HK-2 (cell line): ENCODE measurements at regions not wholly inside any gene's neighbourhood (a gene's known extent, or its start where the extent isn't known, plus 50 kb on each side); places are given as distances from the start of the nearest gene placed in this dataset.
"Not testable (repeated sequence)": the region's sequence is repeated elsewhere in the genome, so short reads cannot be mapped to it uniquely, and the experiment has no call there.

ENCODE experiments used
- DNase-seq: peaks from one replicate; pipeline ENCODE4 v3.0.0-alpha.2; 2018; ENCODE audit not compliant: unreplicated experiment

- no peak for DNase-seq
These were observed 158.9 kb downstream of the HINT1 start for GRCh38 chr5:131005963-131006684.

DNA sequence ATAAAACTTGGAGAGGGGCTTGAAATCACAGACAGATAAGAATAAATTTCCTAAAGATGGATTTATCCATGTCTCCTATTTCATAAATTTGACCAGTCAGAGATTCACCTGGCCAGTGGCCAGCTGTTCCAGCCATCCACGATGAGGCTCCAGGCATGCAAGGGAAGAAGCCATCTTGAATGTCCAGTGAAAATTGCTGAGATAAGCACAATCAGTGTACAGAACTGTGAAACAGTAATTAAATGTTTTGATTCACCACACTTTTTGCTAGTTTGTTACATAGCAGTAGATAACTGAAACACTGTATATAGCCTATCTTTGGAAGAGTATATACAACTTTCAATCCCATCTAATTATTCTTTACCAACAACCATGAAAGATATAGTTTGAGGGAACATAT, 163.5 kb downstream of the HINT1 start:
- DNase-seq = no peak

DNA sequence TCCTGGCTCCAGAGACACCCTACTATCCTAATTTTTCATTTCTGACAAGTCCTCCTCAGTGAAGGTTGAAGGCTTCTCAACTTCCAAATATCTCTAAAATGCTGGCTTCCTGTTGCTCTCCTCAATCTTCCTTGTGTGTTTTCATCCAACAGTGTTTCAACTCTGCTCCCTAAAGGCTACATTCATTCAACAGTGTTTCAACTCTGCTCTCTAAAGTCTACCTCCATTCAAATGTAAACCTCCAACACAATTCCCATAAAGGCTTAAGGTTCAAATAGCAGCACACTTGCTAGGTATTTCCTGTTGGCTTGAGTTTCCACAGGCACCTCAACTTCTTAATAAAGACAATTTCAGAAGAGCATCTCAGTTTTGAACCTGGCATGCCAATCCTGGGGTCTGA, 164.8 kb downstream of the HINT1 start:
- no peak for DNase-seq

DNA sequence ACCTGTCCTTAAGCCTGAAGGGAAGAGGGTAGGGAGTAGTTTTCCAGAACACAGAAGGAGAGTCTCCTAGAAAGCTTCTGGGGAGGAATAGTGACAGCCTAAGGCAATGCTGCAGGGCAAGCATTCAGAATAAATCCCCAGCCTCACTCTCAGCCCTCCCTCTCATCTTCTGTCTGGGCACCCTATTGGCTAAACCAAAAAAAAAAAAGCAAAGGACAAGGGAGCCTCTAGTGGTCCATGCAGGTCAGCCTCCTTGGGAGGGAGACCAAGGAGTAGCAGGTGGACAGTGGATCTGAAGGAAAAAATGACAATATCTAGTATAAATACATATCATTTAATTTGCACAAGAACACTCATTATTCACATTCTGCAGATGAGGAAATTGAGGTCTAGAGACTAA, 168.3 kb downstream of the HINT1 start:
- not testable (repeated sequence) for DNase-seq

DNA sequence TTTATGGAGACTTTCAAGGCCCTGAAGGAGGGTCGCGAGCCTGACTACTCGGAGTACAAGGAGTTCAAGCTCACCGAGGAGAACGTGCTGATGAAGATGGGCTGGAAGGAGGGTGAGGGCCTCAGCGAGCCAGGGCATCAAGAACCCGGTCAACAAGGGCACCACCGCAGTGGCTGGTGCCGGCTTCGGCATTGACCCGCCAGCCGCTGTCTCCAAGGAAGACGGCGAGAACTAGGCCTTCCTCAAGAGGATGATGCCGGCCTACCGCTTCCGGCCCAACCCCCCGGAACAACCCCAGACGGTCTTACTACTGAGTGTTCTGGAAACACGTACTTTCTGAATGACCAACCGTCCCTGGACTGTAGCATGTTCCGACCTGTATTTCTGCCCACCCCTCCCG, 169.2 kb downstream of the HINT1 start:
- DNase-seq = no peak

- no peak for DNase-seq
These were observed 169.9 kb downstream of the HINT1 start for GRCh38 chr5:130995254-130995515.

- no peak for DNase-seq
These were observed 170.4 kb downstream of the HINT1 start for GRCh38 chr5:130994496-130995253.

GRCh38 chr5:130992621-130993020, 172.4 kb downstream of the HINT1 start:
- no peak for DNase-seq

DNA sequence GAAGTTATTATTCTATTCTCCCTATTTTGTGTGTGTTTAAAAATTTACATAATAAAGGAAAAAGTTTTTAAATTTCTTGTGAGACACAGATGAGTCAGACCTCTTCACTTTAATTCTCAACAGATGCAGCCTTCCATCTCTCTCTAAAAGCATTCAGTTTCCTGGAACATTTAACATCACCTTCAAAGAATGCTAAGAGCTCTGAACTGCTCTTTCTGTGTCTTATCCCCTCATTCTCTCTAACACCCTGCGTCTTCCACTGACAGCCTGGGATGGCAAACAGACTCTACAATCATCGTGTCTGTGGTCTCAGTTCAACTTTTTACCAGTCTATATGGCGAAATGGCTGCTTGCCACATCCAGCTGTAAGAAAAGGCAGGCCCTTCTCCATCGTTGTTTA, 173.0 kb downstream of the HINT1 start:
- no peak for DNase-seq

DNA sequence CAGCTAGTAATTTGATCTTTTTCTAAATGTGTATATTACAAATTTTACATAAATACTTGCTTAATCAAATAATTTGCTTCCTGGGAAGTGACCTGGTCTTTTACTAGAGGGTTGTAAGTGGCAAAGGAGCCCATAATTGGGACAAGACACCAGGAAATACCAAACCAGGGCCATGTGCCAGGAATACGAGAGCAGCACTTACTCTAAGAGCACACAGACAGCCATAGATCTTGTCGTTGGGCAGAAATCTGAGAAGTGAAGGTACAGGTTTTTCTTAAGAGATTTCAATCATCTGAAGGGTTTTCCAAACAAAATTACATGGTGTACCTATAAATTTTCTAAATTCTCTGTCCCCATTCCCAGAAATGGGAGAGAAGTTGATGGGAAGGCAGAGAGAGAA, 179.3 kb downstream of the HINT1 start:
- DNase-seq = no peak

- no peak for DNase-seq
These were observed 183.4 kb downstream of the HINT1 start for GRCh38 chr5:130981663-130982062.

DNA sequence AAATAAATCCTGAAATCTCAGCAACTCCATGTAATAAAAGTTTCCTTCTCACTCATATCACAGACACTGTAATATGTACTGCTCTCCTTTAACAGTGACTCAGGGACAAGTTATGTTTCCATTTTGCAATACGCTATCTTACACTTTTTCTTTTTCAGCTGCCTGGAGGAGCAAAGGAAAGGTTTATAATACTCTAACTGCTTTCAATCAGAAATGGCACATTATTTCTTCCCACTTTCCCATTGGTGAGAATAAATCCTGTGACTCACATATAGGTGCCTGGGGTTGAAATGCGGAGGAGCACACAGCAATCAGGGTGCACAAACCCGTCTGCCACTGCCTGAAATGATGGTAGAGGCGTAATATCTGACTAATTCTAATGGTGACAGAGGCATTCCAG, 186.6 kb downstream of the HINT1 start:
- DNase-seq = no peak

DNA sequence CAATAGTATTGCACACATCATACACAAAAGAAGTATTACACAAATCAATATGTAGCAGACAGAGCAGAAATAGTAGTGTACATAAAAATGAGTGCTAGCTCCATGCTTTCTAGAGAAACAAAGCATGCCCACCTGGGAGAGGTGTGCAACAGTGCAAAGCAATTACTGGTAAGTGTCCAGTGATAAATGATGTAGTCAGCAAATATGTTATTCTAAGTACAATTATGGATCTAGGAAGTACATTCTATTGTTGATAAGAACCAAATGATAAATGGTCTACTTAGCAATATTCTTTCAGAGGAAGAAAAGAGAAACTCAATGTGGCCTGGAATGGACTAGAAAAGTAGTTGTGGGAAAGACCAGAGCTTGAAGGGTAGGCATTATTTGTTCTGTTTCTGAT, 188.6 kb downstream of the HINT1 start:
- DNase-seq = no peak

- no peak for DNase-seq
These were observed 189.2 kb downstream of the HINT1 start for GRCh38 chr5:130975847-130976246.

DNA sequence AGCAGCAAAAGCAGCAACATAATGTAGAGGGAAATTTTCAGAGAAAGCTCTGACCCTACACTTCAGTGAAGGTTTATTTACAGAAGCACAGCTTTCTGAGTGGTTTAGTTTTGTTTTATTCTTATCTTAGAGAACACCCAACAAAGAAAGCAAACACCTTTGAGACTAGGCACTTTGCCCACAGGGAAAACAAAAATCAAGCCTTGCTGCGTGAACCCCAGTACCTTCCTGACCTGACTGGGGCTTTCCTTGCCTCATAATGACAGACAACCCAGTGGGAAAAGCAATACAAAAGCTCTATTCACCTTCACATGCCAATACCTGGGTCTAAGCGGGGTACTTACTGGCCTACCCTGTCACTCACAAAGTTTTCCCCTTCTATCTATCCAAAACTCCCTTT, 189.8 kb downstream of the HINT1 start:
- no peak for DNase-seq

- DNase-seq = no peak
These were observed 190.9 kb downstream of the HINT1 start for GRCh38 chr5:130974021-130974683.

- DNase-seq = no peak
These were observed 198.0 kb downstream of the HINT1 start for GRCh38 chr5:130966990-130967525.

DNA sequence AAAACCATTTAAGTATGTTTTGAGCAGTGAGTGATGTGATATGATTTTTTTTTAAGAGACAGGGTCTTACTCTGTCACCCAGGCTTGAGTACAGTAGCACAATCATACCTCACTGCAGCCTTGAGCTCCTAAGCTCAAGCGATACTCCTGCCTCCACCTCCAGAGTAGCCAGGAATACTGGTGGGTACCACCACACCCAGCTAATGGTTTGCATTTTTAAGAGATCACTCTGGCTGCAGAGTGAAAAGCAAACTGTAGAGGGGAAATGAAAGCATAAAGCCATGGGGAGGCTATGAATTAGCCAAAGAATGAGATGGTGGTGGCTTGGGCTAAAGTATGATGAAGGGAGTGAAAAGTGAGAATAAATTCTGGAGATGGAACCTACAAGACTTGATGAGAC, 199.1 kb downstream of the HINT1 start:
- DNase-seq = no peak

DNA sequence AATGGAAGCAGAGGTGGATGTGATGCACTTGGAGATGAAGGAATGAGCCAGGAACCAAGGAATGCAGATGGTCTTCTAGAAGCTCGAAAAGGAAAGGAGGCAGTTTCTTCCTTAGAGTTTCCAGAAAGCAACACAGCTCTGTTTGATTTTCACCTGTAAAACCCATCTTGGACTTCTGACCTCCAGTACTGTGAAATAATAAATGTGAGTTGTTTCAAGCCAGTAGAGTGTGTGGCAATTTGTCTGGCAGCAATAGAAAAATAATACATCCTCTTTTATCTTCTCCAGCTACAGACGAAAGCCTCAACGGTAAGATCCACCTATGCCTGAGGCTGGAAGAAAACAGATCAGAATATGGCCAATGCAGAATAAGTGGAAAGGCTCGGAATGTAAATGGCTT, 199.7 kb downstream of the HINT1 start:
- DNase-seq = no peak

DNA sequence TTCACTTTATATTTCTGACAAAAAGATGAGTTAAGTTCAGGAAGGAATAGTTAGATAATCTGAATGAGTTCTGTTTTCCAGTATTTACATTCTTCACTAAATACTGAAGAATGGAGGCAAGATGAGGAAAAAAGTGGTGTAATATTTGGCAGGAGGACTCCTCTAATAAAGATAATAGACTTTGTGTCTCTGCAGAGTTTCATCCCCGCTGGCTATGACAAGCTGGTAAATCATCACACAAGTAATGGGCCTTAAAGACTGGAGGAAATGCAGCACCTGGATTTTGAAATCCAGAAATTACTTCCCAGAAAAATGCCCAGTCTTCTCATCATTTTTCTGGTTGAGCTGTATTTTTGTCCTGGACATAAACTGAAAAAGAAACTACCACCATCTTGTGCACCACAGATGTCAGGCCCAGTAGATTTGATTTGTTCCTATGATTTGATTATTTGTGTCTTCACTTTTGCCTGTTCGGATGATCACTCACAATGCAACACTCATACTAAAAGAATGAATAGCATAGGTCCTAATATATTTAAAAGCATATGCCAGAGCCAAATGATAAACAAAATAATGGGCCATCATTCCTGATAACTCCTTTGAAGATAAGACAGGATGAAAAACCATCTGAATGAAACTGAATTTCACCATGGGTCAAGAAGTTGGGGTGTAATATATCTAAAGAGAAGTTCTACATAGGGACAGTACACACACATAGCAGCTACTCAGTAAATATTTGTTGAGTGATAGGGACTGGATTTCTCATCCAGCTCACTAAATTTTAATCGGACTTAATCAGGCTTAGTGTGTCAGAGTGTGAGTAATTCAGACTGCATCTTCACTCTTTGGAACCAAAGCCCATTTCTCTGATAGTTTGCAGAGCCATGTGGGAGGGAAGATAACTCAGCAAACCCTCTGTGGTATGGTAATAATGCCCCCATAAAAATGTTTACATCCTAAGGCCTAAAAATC, 200.5 kb downstream of the HINT1 start:
- DNase-seq = no peak

GRCh38 chr5:130963798-130964197, 201.3 kb downstream of the HINT1 start:
- no peak for DNase-seq

- DNase-seq = no peak
These were observed 207.9 kb downstream of the HINT1 start for GRCh38 chr5:130957151-130957550.
